Activated T-cell treated with anti-CD3 and anti-CD28 coated beads, Interleukin-2, amount 50 U/mL, for 72 hours (primary cell): ENCODE measurements at regions not wholly inside any gene's neighbourhood (a gene's known extent, or its start where the extent isn't known, plus 50 kb on each side); places are given as distances from the start of the nearest gene placed in this dataset.
"Not testable (repeated sequence)": the region's sequence is repeated elsewhere in the genome, so short reads cannot be mapped to it uniquely, and the experiment has no call there.

Source experiments
- ATAC-seq, 2 donors: fragments of 150-1000 bp; cut with Tn5 transposase; replicated peaks in 1 of 2; 2 replicates each; pipeline ENCODE4 v1.10.0; 2021; ENCODE audit warnings: moderate library complexity in 2 of 2, mild to moderate bottlenecking in 1 of 2
- DNase-seq, 2 donors: peaks; one replicate each; pipeline ENCODE4 v3.0.0; 2021 to 2022; ENCODE audit warnings: mixed read lengths in 1 of 2
- H3K27ac Mint-ChIP-seq: one replicate; pipeline ENCODE4 v1.8.0; 2022; ENCODE audit warnings: mild to moderate bottlenecking, moderate library complexity, mixed read lengths
- H3K27me3 Mint-ChIP-seq: one replicate; pipeline ENCODE4 v1.8.0; 2022; ENCODE audit warnings: low read depth, mixed read lengths
- H3K36me3 Mint-ChIP-seq, 2 donors: one replicate each; pipeline ENCODE4 v1.8.0; 2022; ENCODE audit warnings: mixed read lengths in 2 of 2, mild to moderate bottlenecking in 1 of 2; ENCODE audit not compliant: insufficient read depth in 2 of 2
- H3K4me1 Mint-ChIP-seq: one replicate; pipeline ENCODE4 v1.8.0; 2022; ENCODE audit warnings: low read depth, mixed read lengths
- H3K4me3 Mint-ChIP-seq, 2 donors: one replicate each; pipeline ENCODE4 v1.8.0; 2022; ENCODE audit warnings: mild to moderate bottlenecking in 2 of 2, mixed read lengths in 2 of 2, moderate library complexity in 2 of 2
- H3K9me3 Mint-ChIP-seq, 2 donors: one replicate each; pipeline ENCODE4 v1.8.0; 2022; ENCODE audit warnings: mixed read lengths in 2 of 2

DNA sequence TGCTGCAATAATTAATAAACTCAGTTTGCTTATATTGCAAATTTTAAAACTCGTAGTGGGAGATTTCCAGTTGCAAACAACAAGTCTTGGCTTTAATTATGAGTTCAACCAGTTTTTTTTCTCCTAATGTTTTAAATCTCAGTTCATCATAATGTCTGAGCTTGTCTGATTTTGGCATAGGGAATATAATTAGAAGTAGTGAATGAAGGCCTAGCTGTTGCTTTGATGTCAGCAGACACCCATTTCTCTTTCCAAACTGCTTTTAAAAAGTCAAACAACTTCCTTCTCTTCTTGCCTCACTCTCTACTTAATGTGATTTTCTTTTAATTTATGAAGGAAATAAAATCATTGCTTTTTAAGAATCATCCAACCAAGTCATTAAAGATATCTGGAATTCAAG is 1462.1 kb downstream of the DPP10 start:
- no peak for ATAC-seq
- Mint-ChIP-seq H3K36me3 (peaks cover 0 to 1% of the 10 kb centered on the region in 2 donors), H3K9me3 (peaks cover 5 to 12% of the 10 kb centered on the region in 2 donors), H3K27ac (no peak overlapping the region), H3K4me1 (no peaks in the 10 kb centered on the region), H3K4me3 (no peak overlapping the region), H3K27me3 (no peaks in the 10 kb centered on the region)
- no peak for DNase-seq

DNA sequence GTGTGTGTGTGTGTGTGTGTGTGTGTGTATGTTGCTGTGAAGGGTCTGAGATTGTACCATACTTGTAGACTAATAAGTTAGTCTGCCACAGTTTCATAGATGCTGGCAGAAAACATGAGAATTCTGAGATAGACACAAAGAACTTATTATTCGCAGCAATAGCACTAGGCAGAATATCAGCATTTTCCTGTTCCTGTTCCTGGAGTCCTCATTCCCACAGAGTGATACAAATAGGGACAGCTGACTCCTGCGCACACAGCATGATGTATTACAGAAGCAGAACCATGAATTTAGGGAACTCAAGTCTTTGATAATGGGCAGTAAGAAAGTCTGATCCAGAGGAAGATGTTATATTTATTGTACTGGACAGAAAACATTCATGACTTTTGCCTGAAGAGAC is 1466.3 kb downstream of the DPP10 start:
- no peaks in the 10 kb centered on the region for H3K4me1 Mint-ChIP-seq
- DNase-seq = no peak
- no peaks in the 10 kb centered on the region for H3K27me3 Mint-ChIP-seq
- no peak overlapping the region for H3K27ac Mint-ChIP-seq
- ATAC-seq = no peak
- no peak overlapping the region for H3K4me3 Mint-ChIP-seq
- H3K36me3 Mint-ChIP-seq = peaks cover 0 to 1% of the 10 kb centered on the region in 2 donors
- H3K9me3 Mint-ChIP-seq = peaks cover 5 to 9% of the 10 kb centered on the region in 2 donors

DNA sequence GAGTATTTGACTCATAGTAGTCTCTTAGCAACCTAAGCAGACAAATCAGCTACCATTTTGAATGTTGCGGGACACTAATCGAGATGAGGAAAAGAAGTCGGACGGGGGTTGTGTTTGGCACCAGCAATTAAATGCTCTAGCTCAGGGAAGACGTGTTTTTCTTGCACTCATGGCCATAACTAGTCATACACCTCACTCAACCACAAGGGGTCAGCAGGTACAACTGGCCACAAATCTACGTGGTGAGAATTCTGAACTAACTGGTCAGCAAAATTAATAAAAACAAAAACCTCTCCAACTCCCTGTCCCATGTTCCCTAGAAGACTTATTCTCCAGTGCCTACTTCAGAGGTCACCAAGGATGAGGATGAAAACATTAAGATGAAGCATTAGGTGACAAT is 1467.8 kb downstream of the DPP10 start:
- no peak for ATAC-seq
- DNase-seq = no peak
- Mint-ChIP-seq H3K36me3 (peaks cover 0 to 1% of the 10 kb centered on the region in 2 donors), H3K4me1 (no peaks in the 10 kb centered on the region), H3K4me3 (no peak overlapping the region), H3K27me3 (no peaks in the 10 kb centered on the region), H3K27ac (no peak overlapping the region), H3K9me3 (peaks cover 5 to 7% of the 10 kb centered on the region in 2 donors)

DNA sequence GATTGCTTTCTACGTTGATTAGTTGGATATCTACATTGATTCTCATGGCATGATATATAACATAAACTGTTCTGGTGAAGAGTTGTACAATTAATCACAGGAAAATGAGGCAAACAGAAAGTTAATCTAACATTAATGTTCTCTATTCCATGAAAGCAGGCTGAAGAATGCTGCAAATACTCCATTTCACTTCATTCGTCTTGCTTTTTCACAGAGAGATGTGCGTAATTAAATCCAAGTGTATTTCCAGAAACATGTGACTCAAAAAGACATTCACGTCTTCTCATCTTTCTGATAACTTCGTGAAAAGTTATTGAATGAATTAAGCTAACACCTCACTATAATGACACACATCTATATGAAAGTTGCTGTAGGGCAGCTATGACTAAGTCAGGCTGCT is 1471.5 kb downstream of the DPP10 start:
- no peaks in the 10 kb centered on the region for H3K27me3 Mint-ChIP-seq
- peaks cover 5 to 6% of the 10 kb centered on the region in 2 donors for H3K9me3 Mint-ChIP-seq
- no peak for ATAC-seq
- no peak overlapping the region for H3K27ac Mint-ChIP-seq
- no peaks in the 10 kb centered on the region for H3K36me3 Mint-ChIP-seq
- no peaks in the 10 kb centered on the region for H3K4me1 Mint-ChIP-seq
- no peak overlapping the region for H3K4me3 Mint-ChIP-seq
- no peak for DNase-seq

DNA sequence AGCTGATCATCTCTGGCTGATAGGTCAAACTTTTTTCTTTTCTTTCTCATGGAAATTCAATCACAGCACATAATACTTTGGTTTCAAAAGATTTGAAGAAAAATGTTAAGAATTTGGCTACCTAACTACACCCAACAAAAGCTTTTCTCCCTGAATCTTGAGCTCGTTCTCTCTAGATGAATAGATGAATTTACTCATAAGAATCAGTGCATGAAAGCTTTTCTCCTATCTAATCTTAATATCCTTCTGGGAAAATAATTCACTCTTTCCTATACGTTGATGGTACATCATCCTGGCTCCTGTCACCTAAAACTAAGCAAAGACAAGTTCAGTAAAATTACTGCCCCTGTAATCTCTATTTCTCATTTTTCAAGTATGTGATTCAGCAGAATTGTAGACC is 1479.1 kb downstream of the DPP10 start:
- Mint-ChIP-seq H3K27me3 (no peaks in the 10 kb centered on the region), H3K27ac (peak overlapping the region; percentile 67), H3K36me3 (no peaks in the 10 kb centered on the region), H3K4me3 (no peak overlapping the region), H3K4me1 (no peaks in the 10 kb centered on the region), H3K9me3 (peaks cover 3 to 16% of the 10 kb centered on the region in 2 donors)
- ATAC-seq = no peak
- no peak for DNase-seq

GRCh38 chr2:115939902-115940301 is 1497.5 kb downstream of the DPP10 start:
- Mint-ChIP-seq H3K27ac (no peak overlapping the region), H3K4me1 (no peaks in the 10 kb centered on the region), H3K4me3 (no peak overlapping the region), H3K27me3 (no peaks in the 10 kb centered on the region), H3K9me3 (peaks cover 3 to 15% of the 10 kb centered on the region in 2 donors), H3K36me3 (no peaks in the 10 kb centered on the region)
- DNase-seq = no peak
- ATAC-seq = no peak

- ATAC-seq (no peak), DNase-seq (no peak)
- no peak overlapping the region for H3K4me3 Mint-ChIP-seq
- no peak overlapping the region for H3K27ac Mint-ChIP-seq
- peaks cover 0 to 3% of the 10 kb centered on the region in 2 donors for H3K36me3 Mint-ChIP-seq
- peaks cover 1 to 12% of the 10 kb centered on the region in 2 donors for H3K9me3 Mint-ChIP-seq
- no peaks in the 10 kb centered on the region for H3K4me1 Mint-ChIP-seq
- H3K27me3 Mint-ChIP-seq = no peaks in the 10 kb centered on the region
Observed at GRCh38 chr2:115942800-115943199, 1500.4 kb downstream of the DPP10 start.

DNA sequence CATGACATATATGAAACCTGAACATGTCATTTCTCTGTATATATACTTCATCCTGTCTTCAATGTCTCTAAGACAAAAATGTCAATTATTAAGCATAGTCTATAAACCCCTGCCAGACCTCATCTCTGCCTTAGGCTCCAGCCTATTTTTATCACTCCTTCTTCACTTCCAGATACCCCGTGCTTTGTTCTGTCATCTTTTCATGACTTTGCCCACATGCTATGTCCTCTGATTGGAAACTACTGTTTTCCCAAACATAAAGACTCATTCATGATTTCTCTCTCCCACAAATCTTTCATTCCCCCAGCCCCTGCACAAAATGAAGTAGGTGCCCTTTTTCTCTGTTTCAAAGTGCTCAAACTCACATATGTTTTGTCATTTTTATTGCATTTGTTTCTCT is 1503.9 kb downstream of the DPP10 start:
- no peaks in the 10 kb centered on the region for H3K27me3 Mint-ChIP-seq
- H3K36me3 Mint-ChIP-seq = peaks cover 0 to 3% of the 10 kb centered on the region in 2 donors
- H3K4me1 Mint-ChIP-seq = no peaks in the 10 kb centered on the region
- DNase-seq (no peak), ATAC-seq (no peak)
- H3K9me3 Mint-ChIP-seq = peaks cover 6 to 15% of the 10 kb centered on the region in 2 donors
- H3K27ac Mint-ChIP-seq = no peak overlapping the region
- no peak overlapping the region for H3K4me3 Mint-ChIP-seq

DNA sequence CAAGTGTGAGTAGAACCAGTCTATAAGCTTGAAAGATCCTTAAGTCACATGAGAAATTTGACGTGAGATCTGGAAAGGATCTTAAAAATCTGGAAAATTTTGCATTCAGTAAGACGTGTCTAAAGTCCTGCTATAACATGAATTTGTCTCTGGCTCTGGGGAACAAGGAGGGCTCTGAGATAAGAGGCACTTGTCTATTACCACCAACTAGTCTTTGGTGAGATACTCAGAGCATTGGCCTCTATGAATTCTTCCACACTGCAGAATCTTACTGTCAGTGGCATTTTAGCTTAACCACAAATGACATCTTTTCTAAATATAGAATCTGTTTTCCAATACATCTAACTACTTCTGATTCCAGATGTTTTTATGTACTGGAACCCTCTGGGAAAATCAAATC is 1504.5 kb downstream of the DPP10 start:
- Mint-ChIP-seq H3K27ac (no peak overlapping the region), H3K9me3 (peaks cover 6 to 13% of the 10 kb centered on the region in 2 donors), H3K4me3 (no peak overlapping the region), H3K4me1 (no peaks in the 10 kb centered on the region), H3K36me3 (peaks cover 0 to 3% of the 10 kb centered on the region in 2 donors), H3K27me3 (no peaks in the 10 kb centered on the region)
- DNase-seq = no peak
- ATAC-seq = no peak

- Mint-ChIP-seq H3K9me3 (peaks cover 16 to 18% of the 10 kb centered on the region in 2 donors), H3K27me3 (no peaks in the 10 kb centered on the region), H3K36me3 (no peaks in the 10 kb centered on the region), H3K4me1 (no peaks in the 10 kb centered on the region), H3K4me3 (no peak overlapping the region), H3K27ac (no peak overlapping the region)
- ATAC-seq = no peak
- no peak for DNase-seq
Observed at GRCh38 chr2:115976916-115977315, 1534.5 kb downstream of the DPP10 start.

GRCh38 chr2:115999039-115999438 is 1556.6 kb downstream of the DPP10 start:
- DNase-seq (no peak), ATAC-seq (no peak)
- Mint-ChIP-seq H3K4me1 (no peaks in the 10 kb centered on the region), H3K4me3 (no peak overlapping the region), H3K36me3 (peaks cover 2 to 3% of the 10 kb centered on the region in 2 donors), H3K27me3 (no peaks in the 10 kb centered on the region), H3K9me3 (peaks cover 12 to 18% of the 10 kb centered on the region in 2 donors), H3K27ac (no peak overlapping the region)

DNA sequence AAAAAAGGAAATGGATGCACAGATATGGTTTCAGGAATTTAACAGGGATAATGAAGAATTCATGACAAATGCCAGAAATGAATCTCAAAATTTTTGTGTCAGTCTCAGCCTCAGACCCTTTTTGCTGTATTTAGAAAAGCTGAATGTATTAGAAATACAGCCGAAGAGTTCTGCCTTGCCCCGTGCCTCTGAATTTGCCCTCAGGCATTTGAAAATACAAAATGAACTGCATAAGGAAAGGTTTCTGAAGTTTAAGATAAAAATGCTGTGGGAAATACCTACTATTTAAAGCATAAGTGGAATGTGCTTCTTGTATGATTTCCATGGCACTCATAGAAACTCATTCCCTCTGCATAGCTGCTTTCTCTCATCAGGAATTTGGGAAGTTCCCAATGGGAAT is 1580.6 kb downstream of the DPP10 start:
- Mint-ChIP-seq H3K9me3 (peaks cover 10 to 12% of the 10 kb centered on the region in 2 donors), H3K4me1 (no peaks in the 10 kb centered on the region), H3K27ac (no peak overlapping the region), H3K4me3 (no peak overlapping the region), H3K27me3 (no peaks in the 10 kb centered on the region), H3K36me3 (peaks cover 0 to 2% of the 10 kb centered on the region in 2 donors)
- ATAC-seq = no peak
- DNase-seq = no peak

- not testable (repeated sequence) for H3K27me3 Mint-ChIP-seq, H3K9me3 Mint-ChIP-seq, H3K4me1 Mint-ChIP-seq, H3K4me3 Mint-ChIP-seq, H3K36me3 Mint-ChIP-seq, H3K27ac Mint-ChIP-seq, DNase-seq, ATAC-seq
Observed at GRCh38 chr2:116038758-116039157, 1596.3 kb downstream of the DPP10 start.

DNA sequence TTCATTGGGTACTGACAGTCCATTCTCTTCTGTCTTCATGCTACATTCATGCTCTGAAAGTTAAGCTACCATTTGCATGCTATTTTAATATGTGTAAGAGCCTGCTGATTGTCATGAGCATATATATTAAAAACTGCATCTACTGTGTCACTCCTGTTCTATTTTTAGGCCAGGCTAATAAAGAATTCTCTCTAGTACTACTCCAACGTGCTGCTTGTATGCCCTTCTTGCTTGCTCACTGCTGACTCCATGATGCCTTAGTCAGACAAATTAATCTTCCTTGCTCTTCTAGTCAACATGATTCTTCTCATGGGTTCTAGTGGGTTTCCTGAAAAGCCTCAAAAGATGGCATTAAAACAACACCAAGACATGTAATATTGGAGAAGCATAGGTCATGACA is 1600.1 kb downstream of the DPP10 start:
- no peaks in the 10 kb centered on the region for H3K4me1 Mint-ChIP-seq
- peaks cover 0 to 1% of the 10 kb centered on the region in 2 donors for H3K36me3 Mint-ChIP-seq
- ATAC-seq (no peak), DNase-seq (no peak)
- H3K27ac Mint-ChIP-seq = no peak overlapping the region
- no peak overlapping the region for H3K4me3 Mint-ChIP-seq
- H3K27me3 Mint-ChIP-seq = no peaks in the 10 kb centered on the region
- H3K9me3 Mint-ChIP-seq = peaks cover 8 to 18% of the 10 kb centered on the region in 2 donors
